ENCODE measurements at regions not wholly inside any gene's neighbourhood (a gene's known extent, or its start where the extent isn't known, plus 50 kb on each side); places are given as distances from the start of the nearest gene placed in this dataset.

GRCh38 chr4:36000941-36001557 is 243.3 kb downstream of the ARAP2 start:
- no peak for DNase-seq (ENCODE audit: low spot score)
- intact Hi-C loops (cut with DNase I), result no loop called here

- intact Hi-C loops (cut with DNase I), result no loop called here
- no peak for DNase-seq (ENCODE audit: low spot score)
Measured at GRCh38 chr4:36003051-36003450, 241.3 kb downstream of the ARAP2 start.

- intact Hi-C loops (cut with DNase I), result no loop called here
- DNase-seq (ENCODE audit: low spot score), result no peak
Measured at GRCh38 chr4:36004204-36004851, 240.0 kb downstream of the ARAP2 start.

- intact Hi-C loops (cut with DNase I), result no loop called here
Measured at GRCh38 chr4:36006226-36006625, 238.1 kb downstream of the ARAP2 start.

GRCh38 chr4:36010397-36010929 is 233.9 kb downstream of the ARAP2 start:
- no peak for DNase-seq (ENCODE audit: low spot score)
- intact Hi-C loops (cut with DNase I), result no loop called here

More at GRCh38 chr4:36006226-36006625, 238.1 kb downstream of the ARAP2 start:
- DNase-seq (ENCODE audit: low spot score), result no peak

- intact Hi-C loops (cut with DNase I), result no loop called here
- no peak for DNase-seq (ENCODE audit: low spot score)
Measured at GRCh38 chr4:36011381-36011780, 232.9 kb downstream of the ARAP2 start.

- no peak for DNase-seq (ENCODE audit: low spot score)
- intact Hi-C loops (cut with DNase I), result no loop called here
Measured at GRCh38 chr4:36012503-36012902, 231.8 kb downstream of the ARAP2 start.

- DNase-seq (ENCODE audit: low spot score), result no peak
- intact Hi-C loops (cut with DNase I), result no loop called here
Measured at GRCh38 chr4:36013206-36013605, 231.1 kb downstream of the ARAP2 start.

All from cardiac septum (tissue), 1 donor.